HuH-7.5 (cell line): ENCODE measurements at regions not wholly inside any gene's neighbourhood (a gene's known extent, or its start where the extent isn't known, plus 50 kb on each side); places are given as distances from the start of the nearest gene placed in this dataset.
"Not testable (repeated sequence)": the region's sequence is repeated elsewhere in the genome, so short reads cannot be mapped to it uniquely, and the experiment has no call there.

ENCODE experiments used
- DNase-seq: peaks from one replicate; pipeline ENCODE4 v3.0.0; 2011; ENCODE audit warnings: low spot score

DNA sequence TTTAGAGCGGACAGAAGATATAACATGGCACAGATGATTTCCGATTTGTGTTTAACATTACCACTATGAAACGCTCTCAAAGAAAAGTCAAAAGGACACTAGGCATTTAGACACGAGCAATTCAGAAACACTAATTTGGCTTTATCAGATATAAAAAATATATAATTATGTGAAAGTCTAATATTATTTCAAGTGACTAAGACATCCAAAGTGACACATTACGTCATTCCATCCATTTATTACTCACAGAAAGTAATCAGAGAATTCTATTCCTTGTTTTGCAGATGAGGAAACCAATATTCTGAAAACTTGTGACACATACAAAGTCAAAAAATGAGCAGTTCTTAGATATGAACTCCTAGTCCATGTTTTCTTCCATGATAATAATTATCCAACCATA lies 250.8 kb upstream of the USP15 start:
- DNase-seq: no peak

DNA sequence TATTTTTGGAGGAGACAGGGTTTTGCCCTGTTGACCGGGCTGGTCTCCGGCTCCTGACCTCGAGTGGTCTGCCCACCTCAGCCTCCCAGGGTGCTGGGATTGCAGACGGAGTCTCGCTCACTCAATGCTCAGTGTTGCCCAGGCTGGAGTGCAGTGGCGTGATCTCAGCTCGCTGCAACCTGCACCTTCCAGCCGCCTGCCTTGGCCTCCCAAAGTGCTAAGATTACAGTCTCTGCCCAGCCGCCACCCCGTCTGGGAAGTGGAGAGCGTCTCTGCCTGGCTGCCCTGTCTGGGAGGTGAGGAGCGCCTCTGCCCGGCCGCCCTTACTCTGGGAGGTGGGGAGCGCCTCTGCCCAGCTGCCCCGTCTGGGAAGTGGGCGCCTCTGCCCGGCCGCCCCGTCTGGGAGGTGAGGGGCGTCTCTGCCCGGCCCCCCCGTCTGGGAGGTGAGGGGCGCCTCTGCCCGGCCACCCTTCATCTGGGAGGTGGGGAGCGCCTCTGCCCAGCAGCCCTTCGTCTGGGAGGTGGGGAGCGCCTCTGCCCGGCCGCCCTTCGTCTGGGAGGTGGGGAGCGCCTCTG lies 249.8 kb upstream of the USP15 start:
- not testable (repeated sequence) for DNase-seq

- not testable (repeated sequence) for DNase-seq
Observed at GRCh38 chr12:62010973-62011372, 249.2 kb upstream of the USP15 start.

DNA sequence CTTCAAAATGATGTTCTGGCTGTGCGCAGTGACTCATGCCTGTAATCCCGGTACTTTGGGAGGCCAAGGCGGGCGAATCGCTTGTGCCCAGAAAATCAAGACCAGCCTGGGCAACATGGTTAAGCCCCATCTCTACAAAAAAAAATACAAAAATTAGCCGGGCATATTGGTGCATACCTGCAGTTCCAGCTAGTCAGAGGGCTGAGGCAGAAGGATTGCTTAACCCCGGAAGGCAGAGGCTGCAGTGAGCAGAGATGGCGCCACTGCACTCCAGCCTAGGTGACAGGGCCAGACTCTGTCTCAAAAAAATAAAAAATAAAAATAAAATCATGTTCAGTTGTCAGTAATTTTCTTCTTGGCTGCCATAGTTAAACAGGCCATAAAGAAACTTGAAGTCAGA lies 245.9 kb upstream of the USP15 start:
- DNase-seq: no peak

DNA sequence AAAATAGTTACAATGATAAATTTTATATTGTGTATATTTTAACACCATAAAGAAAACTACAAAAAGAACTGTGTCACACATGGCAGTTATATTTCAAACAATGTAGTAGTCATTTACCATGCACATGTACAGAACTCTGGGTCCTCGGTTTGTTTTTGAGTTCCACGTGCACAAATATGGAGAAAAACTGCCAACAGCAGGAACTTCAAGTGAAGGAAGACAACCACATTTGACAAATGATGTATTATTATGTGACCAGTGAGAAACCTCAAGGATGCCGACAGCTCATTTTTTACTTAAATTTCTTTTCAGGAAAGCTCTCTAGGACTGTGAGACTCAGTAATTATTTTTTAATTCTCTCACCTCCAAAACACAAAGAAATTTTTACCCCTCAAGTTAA lies 244.2 kb upstream of the USP15 start:
- no peak for DNase-seq

DNA sequence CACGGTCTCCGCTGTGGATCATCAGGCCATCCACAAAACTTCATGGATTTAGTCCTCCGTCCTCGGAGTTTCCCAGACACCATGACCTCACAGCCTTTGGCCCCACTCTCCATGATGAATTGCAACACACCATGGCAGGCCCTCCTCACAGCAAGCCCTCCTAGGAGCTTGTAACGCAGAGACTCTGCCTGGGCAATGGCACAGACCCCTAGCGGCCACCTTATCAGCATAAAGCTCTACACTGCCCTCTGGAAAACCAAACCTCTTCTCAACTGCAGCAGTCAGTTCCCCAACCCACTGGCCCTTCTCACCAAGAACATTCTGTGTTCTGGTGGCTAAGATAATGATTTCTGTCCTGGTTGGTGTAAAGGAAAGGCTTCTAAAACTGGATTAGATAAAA lies 238.4 kb upstream of the USP15 start:
- no peak for DNase-seq

DNA sequence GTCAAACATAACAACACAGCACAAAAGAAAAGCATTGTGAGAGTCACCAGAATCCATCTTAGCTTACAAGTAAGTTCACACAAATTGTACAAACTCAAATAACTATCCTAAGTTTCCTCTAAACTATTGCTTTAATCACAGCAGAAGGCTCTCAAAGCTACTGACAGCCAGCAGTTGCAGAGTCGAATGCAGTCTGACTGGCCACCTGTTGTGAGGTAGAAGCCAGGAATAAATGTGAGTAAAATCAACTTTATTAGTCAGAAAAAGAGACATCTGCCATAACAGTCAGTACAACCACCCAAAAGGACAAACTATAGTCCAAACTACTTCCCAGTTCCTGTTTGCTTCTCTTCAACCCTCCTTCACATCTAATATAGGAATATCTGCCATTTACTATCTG lies 231.7 kb upstream of the USP15 start:
- DNase-seq: no peak

DNA sequence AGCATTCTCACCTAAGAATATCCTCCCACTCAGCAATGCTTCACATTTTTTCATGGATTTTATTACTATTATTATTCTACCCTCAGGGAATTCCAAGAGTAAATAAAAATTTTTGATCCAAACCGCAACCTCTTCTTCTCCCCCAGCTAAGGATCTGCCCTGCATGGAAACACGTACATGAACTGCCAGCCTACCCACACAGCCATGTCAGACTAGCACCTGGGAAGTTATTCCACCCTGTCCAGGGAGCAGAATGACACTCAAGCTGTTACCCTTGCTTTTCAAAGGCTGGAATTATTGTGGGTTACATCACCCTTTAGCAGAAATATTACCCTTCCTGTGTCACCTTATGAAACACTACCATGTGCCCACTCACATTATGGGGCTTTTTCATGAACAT lies 227.3 kb upstream of the USP15 start:
- no peak for DNase-seq

DNA sequence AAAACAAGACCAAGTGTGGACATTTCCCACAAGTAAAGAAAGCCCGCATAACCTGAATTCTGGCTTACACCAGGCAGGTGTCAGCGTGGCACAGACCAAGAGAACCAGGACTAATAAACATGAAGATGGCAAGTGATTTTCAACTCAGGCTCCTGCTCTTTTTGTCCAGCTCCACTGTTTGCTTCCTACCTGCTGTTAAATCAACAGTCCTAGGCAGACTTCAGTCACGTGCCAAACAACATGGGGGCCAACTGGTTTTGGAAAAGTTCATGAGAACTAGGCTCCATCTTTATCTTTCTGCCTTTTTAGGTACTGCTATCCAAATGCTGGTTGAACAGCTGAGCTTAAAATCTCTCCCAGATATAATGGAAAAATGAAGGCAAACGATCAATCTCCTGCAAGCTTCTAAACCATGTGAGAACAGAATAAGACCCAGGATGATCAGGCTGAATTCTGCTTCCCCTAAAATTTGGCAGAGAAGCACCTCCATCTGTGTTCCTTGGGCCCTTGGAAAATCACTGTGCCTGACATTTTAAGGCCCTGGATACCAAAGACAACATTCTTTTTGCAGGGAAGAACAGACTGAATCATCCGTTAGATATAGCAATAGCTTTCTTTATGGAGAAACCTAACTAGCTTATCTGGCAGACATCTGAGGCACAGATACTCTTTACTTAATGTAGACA lies 215.6 kb upstream of the USP15 start:
- DNase-seq: no peak

DNA sequence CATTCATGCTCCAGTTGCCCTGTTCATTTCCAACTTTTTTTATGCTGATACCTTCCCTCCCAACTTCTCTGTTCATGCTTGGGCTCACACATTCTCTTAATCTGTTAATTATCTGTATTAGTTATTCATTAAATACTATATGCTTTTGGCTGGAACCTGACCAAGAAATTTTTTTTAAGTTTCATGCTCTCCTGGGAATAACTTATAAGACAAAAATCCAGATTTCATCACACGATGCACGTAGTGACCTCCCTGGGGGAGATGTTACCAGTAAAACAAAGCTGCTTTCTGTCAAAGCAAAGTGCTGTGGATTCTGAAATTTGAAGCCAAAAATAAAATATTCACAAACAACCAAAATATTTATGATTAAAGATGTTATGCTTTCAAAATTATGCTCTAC lies 215.0 kb upstream of the USP15 start:
- no peak for DNase-seq

DNA sequence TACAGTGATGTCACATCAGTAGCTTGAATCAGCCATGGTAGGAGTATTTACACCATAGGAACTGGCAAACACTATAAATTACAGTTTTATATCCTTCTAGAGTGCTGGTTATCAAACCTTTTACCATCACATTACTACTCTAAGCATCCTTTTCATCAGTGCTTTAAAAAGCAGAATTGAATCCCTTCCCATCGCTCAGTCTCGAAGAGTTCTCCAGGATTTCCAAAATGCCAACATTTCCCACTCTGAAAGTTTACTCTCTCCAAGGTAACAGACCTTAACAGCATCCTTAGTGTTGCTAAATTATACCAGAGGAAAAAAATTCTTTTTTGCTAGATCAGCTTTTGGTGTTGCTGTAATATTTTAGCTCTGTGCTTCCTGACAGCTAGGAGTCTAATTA lies 209.4 kb upstream of the USP15 start:
- DNase-seq: no peak

DNA sequence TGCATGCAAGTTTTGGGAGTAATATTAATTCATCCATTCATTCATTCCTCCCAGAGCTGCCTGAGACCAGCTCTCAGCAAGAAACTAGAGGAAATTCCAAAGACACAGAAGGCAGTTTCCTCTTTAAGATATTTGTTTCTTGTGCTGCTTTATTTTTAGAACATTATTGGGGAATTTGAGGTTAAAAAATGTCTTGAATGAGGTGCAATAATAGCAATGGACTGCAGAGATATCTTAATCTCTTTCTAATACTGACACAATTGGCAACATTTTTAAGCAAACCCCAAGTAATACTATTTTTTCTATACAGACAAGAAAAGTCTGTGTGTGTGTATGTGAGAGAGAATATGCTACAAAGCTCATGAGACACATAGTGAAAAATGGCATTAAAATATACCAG lies 190.2 kb upstream of the USP15 start:
- DNase-seq: no peak

GRCh38 chr12:62073236-62073635 lies 187.0 kb upstream of the USP15 start:
- not testable (repeated sequence) for DNase-seq

DNA sequence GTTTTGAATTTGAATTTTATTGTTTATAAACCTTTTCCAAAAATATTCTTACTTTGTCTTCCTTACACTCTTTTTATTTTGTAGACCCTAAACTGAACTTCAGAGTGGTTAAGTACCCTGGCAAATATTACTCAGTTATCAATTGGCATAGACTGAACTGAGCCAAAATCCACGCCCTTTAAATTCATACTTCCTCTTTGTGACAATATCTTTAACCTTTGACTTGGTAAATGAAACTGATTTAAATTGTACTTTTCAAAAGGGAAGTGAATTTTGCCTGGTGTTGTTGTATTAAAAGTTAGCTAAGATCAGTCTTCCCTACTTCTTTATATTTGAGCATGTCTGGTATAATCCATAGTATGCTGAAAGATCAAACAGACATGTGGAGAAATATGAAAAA lies 184.3 kb upstream of the USP15 start:
- no peak for DNase-seq

DNA sequence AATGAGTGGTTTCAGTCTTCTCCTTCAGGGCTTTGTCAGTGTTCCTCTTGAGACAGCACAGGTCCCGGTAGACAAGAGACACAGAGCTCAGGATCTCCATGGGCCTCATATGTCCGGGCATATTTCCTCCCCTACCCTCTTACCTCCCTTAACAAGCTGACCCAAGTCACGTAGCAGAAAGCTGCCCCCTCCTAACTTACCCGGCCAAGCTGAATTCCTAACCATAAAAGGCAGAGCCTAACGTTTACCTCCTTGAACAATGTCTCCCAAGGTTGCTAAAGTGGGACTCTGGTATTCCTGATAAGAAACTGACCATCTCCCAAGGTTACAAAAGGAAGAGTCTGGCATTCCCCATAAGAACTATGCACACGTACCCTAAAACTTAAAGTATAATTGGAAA lies 182.2 kb upstream of the USP15 start:
- no peak for DNase-seq

GRCh38 chr12:62082448-62082847 lies 177.8 kb upstream of the USP15 start:
- DNase-seq: no peak

DNA sequence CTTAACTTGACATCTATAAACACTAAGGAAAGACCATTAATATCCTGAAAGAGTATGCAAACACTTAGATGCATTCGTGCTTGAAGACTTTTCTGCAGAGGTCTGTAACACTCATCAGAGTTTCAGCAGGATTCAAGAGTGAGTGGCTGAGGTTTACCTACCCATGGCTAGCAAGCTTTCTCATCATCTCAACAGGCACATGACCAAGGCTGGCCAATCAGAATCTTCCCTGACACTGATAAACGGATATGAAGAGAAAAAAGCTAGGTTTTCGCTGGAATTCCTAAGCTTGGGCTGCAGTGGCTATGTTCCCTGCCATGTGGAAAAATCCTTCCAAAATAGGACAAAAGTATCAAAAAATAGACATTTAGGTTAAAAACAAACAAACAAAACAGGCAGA lies 162.1 kb upstream of the USP15 start:
- DNase-seq: no peak

- no peak for DNase-seq
Observed at GRCh38 chr12:62103748-62104147, 156.5 kb upstream of the USP15 start.

GRCh38 chr12:62106547-62107185 lies 153.5 kb upstream of the USP15 start:
- DNase-seq: no peak

DNA sequence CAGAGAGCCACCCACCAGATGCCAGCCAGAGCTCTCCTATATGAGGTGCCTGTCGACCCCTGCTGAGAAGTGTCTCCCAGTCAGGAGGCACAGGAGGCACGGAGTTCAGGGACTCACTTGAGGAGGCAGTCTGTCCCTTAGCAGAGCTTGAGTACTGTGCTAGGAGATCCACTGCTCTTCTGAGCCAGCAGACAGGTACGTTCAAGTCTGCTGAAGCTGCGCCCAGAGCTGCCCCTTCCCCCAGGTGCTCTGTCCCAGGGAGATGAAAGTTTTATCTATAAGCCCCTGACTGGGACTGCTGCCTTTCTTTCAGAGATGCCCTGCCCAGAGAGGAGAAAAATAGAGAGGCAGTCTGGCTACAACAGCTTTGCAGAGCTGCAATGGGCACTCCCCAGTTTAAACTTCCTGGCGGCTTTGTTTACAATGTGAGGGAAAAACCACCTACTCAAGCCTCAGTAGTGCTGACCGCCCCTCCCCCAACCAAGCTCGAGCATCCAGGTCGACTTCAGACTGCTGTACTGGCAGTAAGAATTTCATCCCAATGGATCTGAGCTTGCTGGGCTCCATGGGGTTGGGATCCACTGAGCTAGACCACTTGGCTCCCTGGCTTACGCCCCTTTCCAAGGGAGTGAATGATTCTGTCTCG lies 146.7 kb upstream of the USP15 start:
- no peak for DNase-seq

GRCh38 chr12:62116986-62117385 lies 143.2 kb upstream of the USP15 start:
- DNase-seq: no peak

GRCh38 chr12:62123721-62124203 lies 136.4 kb upstream of the USP15 start:
- DNase-seq: peak; percentile 8

DNA sequence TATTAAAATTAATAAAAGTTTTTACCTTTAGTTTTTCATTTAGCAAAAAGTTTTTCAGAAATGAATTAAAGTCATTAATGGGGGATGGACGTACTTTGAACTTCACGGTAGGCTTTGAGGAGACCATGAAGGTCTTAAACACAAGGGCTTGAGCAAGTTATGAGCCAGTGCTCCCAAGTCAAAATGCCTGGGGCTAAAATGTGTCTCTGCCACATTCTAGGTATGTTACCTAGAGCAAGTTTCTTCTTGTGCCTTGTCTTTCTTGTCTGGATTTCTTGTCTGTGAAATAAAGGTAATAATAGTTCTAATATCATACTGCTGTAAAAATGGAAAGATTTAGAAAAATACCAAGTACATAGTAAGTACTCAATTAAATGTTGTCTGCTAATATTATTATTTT lies 132.7 kb upstream of the USP15 start:
- DNase-seq: no peak
